Stimulated activated CD4-positive, alpha-beta T cell treated with anti-CD3 and anti-CD28 coated beads, Interleukin-12 subunit alpha, Interleukin-12 subunit beta, amount 100 ng/mL, for 4 hours (primary cell): ENCODE measurements at regions not wholly inside any gene's neighbourhood (a gene's known extent, or its start where the extent isn't known, plus 50 kb on each side); places are given as distances from the start of the nearest gene placed in this dataset.
"Not testable (repeated sequence)": the region's sequence is repeated elsewhere in the genome, so short reads cannot be mapped to it uniquely, and the experiment has no call there.

ENCODE experiments used
- DNase-seq: peaks from one replicate; pipeline ENCODE4 v3.0.0-alpha.2; 2020

DNA sequence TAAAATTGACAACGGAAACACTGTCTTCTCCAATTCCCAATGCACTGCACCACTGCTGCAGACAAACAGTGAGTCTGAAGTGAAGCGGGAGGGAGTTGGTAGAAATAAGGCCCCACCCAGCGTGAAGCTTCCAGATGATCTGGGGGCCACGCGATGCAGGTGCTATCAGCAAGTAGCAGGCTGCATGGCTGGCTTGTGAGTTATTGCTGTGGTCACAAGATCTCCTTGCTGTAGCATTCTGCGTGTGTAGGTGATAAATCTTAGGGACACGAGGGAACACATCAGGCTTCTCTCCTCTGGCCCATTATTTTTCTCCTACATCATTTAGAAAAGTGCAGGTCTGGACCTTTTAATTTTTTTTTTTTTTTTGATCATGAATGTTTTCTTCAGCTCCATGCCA lies 407.6 kb downstream of the TMEM114 start:
- DNase-seq = no peak

GRCh38 chr16:8179615-8180014 lies 410.7 kb downstream of the TMEM114 start:
- DNase-seq = no peak

GRCh38 chr16:8178271-8178670 lies 412.0 kb downstream of the TMEM114 start:
- no peak for DNase-seq

DNA sequence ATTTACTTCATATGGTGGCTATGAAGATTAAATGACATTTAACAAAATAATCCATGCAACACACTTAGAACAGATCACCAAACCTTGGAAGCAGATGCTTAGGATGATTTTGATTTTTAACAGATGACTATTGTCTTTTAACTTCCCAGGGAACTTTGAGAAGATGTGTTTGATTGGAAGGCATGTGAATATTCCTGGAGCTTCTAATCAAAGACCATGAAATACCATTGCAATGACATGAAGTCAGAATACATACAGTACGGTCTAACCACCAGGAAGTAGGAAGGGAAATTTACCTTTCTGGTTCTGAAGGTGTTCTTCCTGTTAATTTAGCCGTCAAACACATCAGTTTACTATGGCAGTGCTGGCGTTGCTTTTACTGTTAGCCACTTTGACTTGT lies 414.9 kb downstream of the TMEM114 start:
- DNase-seq = no peak

GRCh38 chr16:8173111-8173644 lies 417.1 kb downstream of the TMEM114 start:
- DNase-seq = peak; percentile 2

- no peak for DNase-seq
Observed at GRCh38 chr16:8172551-8172950, 417.8 kb downstream of the TMEM114 start.

GRCh38 chr16:8168016-8168415 lies 422.3 kb downstream of the TMEM114 start:
- DNase-seq = no peak

GRCh38 chr16:8167436-8167835 lies 422.9 kb downstream of the TMEM114 start:
- no peak for DNase-seq

DNA sequence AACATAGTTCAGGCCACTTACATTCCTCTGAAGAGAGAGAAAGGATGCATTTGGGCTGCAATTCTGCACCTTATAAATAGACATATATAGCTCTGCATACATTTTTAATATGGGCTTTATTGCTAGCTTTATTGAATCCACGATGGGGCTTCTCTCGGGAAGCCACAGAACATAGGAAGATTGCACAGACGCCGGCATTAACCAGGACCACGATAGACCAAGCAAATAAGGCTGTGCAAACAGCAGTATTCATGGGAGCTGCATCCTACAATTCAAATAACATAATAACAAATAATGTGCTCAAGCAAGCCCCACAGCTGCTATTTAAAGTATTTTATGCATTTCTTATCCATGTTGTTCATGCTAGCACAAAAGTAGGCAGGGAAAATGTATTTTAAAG lies 432.3 kb downstream of the TMEM114 start:
- DNase-seq = no peak

GRCh38 chr16:8155275-8155674 lies 435.0 kb downstream of the TMEM114 start:
- DNase-seq = no peak

DNA sequence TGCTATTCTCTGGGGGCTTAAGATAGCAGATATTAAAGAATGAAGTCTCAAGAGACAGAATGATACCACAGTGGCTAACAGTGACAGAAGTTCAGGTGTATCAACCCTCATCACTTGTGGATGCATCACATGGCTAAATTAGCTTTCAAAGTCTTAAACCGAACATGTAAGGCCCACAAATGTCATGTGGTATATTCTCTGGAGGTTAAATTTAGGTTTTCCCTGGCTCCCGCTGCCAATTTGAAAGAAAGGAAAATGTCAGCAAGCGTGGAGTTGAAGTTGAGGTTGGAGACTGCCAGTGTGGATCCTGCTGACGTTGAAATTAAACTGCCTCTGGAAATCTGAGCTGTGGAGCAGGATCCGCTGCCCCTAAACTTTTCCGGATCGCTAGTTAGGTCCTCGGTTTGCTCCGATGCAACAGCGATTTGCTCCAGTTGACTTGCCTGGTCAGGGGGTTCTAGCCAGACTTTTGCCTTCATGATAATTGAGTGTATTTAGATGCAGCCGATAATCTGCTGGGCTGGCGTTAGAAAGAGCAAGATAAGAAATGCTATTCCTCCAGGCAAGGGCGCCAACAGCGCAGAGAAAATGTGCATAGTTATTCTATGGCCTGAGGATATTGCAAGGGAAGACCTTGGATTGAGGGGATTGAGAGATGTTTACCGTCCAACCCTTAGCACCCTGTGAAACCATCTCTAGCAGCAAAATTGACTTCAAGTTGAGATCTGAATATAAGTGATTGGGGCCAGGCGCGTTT lies 443.9 kb downstream of the TMEM114 start:
- DNase-seq = no peak

DNA sequence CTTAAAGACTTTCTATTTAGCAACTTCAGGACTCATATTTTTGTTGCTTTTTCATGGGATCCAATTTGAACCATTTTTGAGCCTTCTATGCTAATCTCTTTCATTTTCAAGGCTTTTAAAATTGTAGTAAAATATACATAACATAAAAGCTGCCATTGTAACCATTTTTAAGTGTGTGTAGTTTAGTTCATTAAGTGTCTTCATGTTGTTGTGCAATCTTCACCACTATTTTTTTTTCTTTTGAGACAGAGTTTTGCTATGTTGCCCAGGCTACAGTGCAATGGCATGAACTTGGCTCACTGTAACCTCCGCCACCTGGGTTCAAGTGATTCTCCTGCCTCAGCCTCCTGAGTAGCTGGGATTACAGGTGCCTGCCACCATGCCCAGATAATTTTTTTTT lies 451.6 kb downstream of the TMEM114 start:
- DNase-seq = no peak

DNA sequence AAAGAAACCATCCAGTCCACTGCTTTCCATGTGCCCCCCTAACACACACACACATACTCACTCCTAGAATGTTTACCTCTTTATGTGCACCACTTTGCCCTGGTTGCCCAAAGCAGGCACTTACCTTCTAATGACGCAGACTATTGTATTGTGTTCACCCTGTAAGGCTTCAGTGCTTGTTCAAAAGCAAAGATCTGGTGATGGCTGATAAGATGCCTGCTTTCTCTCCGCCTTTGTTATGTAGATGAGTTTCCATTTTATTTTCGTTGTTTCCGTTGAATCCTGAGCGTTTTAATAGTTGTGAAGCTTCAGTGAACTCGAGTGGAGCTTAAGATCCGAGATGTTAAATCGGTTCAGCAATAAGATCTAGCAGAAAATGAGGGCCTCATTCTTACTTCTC lies 452.7 kb downstream of the TMEM114 start:
- DNase-seq = no peak

DNA sequence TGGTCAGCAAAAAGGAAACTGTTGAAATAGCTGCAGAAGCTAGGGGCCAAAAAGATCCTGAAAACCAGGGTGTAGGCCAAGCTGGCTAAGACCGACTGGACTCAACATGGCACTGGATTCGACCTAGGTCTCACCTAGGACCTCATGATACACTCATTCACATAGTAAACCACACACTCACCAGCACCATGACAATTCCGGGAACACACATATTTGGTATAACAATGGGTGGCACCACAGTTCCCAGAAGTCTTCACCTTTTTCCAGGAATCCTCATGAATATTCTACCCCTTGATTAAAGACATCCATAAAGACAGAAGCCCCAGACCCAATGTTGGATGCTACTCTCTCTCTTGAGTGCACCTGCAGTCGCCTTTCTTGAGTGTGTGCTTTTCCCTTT lies 460.1 kb downstream of the TMEM114 start:
- no peak for DNase-seq

- DNase-seq = no peak
Observed at GRCh38 chr16:8127070-8127469, 463.2 kb downstream of the TMEM114 start.

- no peak for DNase-seq
Observed at GRCh38 chr16:8126313-8126712, 464.0 kb downstream of the TMEM114 start.

GRCh38 chr16:8120001-8120400 lies 470.3 kb downstream of the TMEM114 start:
- no peak for DNase-seq

DNA sequence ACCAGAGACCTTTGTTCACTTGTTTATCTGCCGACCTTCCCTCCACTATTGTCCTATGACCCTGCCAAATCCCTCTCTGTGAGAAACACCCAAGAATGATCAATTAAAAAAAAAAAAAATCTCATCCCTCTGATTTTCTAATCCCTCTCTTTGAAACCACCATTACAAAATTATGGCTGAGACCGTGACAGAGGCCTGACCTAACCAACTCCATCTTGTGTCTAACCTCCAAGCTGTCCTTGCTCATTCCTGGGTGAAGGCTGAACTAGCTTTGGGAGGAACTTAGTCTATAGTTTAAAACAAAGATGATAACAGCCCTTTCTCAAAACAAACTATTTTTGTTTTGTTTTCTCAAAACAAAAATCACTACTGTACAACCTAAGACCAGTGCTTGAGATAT lies 474.5 kb downstream of the TMEM114 start:
- DNase-seq = no peak

GRCh38 chr16:8114941-8115340 lies 475.4 kb downstream of the TMEM114 start:
- DNase-seq = not testable (repeated sequence)

GRCh38 chr16:8113843-8114242 lies 476.5 kb downstream of the TMEM114 start:
- DNase-seq = no peak

DNA sequence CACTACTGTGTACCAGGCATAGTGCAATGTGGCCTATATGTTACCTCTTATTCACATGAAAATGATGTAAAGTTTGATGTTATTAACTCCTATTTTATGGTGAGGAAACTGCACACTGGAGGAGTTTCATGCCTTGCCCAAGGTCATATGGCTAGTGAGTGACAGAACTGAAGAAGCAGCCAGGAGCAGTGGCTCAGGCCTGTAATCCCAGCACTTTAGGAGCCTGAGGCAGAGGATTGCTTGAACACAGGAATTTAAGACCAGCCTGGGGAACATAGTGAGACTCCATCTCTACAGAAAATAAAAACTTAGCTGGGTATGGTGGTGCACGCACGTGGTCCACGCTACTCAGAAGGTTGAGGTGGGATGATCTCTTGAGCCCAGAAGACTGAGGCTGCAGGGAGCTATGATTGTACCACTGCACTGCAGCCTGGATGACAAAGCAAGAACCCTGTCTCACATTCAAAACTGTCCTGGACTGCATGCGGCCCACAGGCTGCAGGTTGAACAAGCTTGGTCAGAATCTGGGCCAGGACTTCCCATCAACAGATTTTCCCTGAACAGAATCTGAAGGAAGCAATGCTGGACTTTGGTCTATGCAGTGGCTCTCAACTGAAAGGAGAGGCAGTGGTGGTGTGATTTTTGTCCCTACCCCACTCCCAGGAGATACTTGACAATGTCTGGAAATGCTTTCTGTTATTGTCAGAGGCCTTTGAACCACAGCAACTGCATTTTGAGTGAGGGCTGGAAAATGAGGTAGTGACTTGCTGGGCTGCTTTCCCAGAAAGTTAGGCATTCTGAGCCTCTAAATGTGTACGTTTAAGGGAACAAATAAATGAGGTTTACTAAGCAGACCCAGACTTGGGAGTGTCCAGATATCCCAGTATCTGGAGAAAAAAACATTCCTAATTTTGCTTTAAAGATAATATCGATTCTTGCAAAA lies 479.5 kb downstream of the TMEM114 start:
- no peak for DNase-seq

GRCh38 chr16:8109510-8110369 lies 480.6 kb downstream of the TMEM114 start:
- no peak for DNase-seq

- no peak for DNase-seq
Observed at GRCh38 chr16:8108991-8109509, 481.3 kb downstream of the TMEM114 start.
